ENCODE measurements at regions not wholly inside any gene's neighbourhood (a gene's known extent, or its start where the extent isn't known, plus 50 kb on each side); places are given as distances from the start of the nearest gene placed in this dataset.

- Histone ChIP-seq H4K20me1 (ENCODE audit: insufficient read depth, low read length) (no peaks in the 10 kb centered on the region), H2AFZ (ENCODE audit: low read length) (no peak overlapping the region), H3K4me2 (ENCODE audit: low read length) (no peak overlapping the region), H3K79me2 (ENCODE audit: insufficient read depth, low read depth, low read length) (no peaks in the 10 kb centered on the region), H3K4me3 (ENCODE audit: low read depth, low read length, poor library complexity, severe bottlenecking) (no peak overlapping the region), H3K9me3 (ENCODE audit: low read length) (no peaks in the 10 kb centered on the region), H3K9me2 (ENCODE audit: insufficient read depth, low read length) (no peaks in the 10 kb centered on the region), H3K27ac (ENCODE audit: low read depth, low read length, poor library complexity, severe bottlenecking) (no peak overlapping the region), H3K36me3 (ENCODE audit: insufficient read depth, low read length) (no peaks in the 10 kb centered on the region), H3K4me1 (ENCODE audit: insufficient read depth, low read length, poor library complexity, severe bottlenecking) (no peaks in the 10 kb centered on the region)
- ChIA-PET POLR2A (no interaction called here), CTCF (ENCODE audit: unreplicated experiment) (no interaction called here)
- BruUV-seq (replicated peaks) = no TSS peak
- DNase-seq (ENCODE audit: low spot score) = no peak
- no peak for TF ChIP-seq EZH2phosphoT487 (IDR thresholded peaks at IDR 0.05; ENCODE audit: borderline replicate concordance, low read depth, low read length)
- TF ChIP-seq, protein P1, sequence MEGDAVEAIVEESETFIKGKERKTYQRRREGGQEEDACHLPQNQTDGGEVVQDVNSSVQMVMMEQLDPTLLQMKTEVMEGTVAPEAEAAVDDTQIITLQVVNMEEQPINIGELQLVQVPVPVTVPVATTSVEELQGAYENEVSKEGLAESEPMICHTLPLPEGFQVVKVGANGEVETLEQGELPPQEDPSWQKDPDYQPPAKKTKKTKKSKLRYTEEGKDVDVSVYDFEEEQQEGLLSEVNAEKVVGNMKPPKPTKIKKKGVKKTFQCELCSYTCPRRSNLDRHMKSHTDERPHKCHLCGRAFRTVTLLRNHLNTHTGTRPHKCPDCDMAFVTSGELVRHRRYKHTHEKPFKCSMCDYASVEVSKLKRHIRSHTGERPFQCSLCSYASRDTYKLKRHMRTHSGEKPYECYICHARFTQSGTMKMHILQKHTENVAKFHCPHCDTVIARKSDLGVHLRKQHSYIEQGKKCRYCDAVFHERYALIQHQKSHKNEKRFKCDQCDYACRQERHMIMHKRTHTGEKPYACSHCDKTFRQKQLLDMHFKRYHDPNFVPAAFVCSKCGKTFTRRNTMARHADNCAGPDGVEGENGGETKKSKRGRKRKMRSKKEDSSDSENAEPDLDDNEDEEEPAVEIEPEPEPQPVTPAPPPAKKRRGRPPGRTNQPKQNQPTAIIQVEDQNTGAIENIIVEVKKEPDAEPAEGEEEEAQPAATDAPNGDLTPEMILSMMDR (conservative IDR thresholded peaks at IDR 0.05; ENCODE audit: low read length) = no peak
- intact Hi-C loops (cut with micrococcal nuclease; ENCODE audit: unreplicated experiment) = no loop called here
Observed at GRCh38 chr10:20515654-20516053, 381.5 kb downstream of the NEBL start.

GRCh38 chr10:20512631-20513030 is 384.5 kb downstream of the NEBL start:
- H4K20me1 ChIP-seq (ENCODE audit: insufficient read depth, low read length) = no peaks in the 10 kb centered on the region
- POLR2A ChIA-PET = interaction anchor here (0.5 to 0.6 kb wide), 2 partner anchors 272 to 518 kb away, joined by 3 to 4 read pairs; no protein-coding TSS in a partner anchor

GRCh38 chr10:20508921-20509320 is 388.2 kb downstream of the NEBL start:
- Histone ChIP-seq H3K27ac (ENCODE audit: low read depth, low read length, poor library complexity, severe bottlenecking) (no peak overlapping the region), H2AFZ (ENCODE audit: low read length) (no peak overlapping the region), H3K9me2 (ENCODE audit: insufficient read depth, low read length) (no peaks in the 10 kb centered on the region), H3K4me3 (ENCODE audit: low read depth, low read length, poor library complexity, severe bottlenecking) (no peak overlapping the region), H3K4me1 (ENCODE audit: insufficient read depth, low read length, poor library complexity, severe bottlenecking) (no peaks in the 10 kb centered on the region), H3K36me3 (ENCODE audit: insufficient read depth, low read length) (no peaks in the 10 kb centered on the region), H3K9me3 (ENCODE audit: low read length) (no peaks in the 10 kb centered on the region), H4K20me1 (ENCODE audit: insufficient read depth, low read length) (no peaks in the 10 kb centered on the region), H3K4me2 (ENCODE audit: low read length) (no peak overlapping the region), H3K79me2 (ENCODE audit: insufficient read depth, low read depth, low read length) (no peaks in the 10 kb centered on the region)
- ChIA-PET POLR2A (interaction anchor here (0.6 kb wide), 1 partner anchor 199 kb away, joined by 3 read pairs; no protein-coding TSS in a partner anchor), CTCF (ENCODE audit: unreplicated experiment) (no interaction called here)
- DNase-seq (ENCODE audit: low spot score) = no peak
- BruUV-seq (replicated peaks) = no TSS peak
- no peak for TF ChIP-seq EZH2phosphoT487 (IDR thresholded peaks at IDR 0.05; ENCODE audit: borderline replicate concordance, low read depth, low read length)
- TF ChIP-seq, protein P1 (conservative IDR thresholded peaks at IDR 0.05; ENCODE audit: low read length) = no peak
- intact Hi-C loops (cut with micrococcal nuclease; ENCODE audit: unreplicated experiment) = no loop called here

More at GRCh38 chr10:20512631-20513030, 384.5 kb downstream of the NEBL start:
- intact Hi-C loops (cut with micrococcal nuclease; ENCODE audit: unreplicated experiment) = no loop called here
- no peaks in the 10 kb centered on the region for H3K79me2 ChIP-seq (ENCODE audit: insufficient read depth, low read depth, low read length)
- H3K9me3 ChIP-seq (ENCODE audit: low read length) = no peaks in the 10 kb centered on the region
- no TSS peak for BruUV-seq (replicated peaks)
- no peak overlapping the region for H2AFZ ChIP-seq (ENCODE audit: low read length)
- H3K9me2 ChIP-seq (ENCODE audit: insufficient read depth, low read length) = no peaks in the 10 kb centered on the region
- H3K4me2 ChIP-seq (ENCODE audit: low read length) = no peak overlapping the region
- TF ChIP-seq, protein P1 (conservative IDR thresholded peaks at IDR 0.05; ENCODE audit: low read length) = no peak
- no peak for TF ChIP-seq EZH2phosphoT487 (IDR thresholded peaks at IDR 0.05; ENCODE audit: borderline replicate concordance, low read depth, low read length)
- CTCF ChIA-PET (ENCODE audit: unreplicated experiment) = no interaction called here
- no peak overlapping the region for H3K27ac ChIP-seq (ENCODE audit: low read depth, low read length, poor library complexity, severe bottlenecking)
- no peaks in the 10 kb centered on the region for H3K4me1 ChIP-seq (ENCODE audit: insufficient read depth, low read length, poor library complexity, severe bottlenecking)
- no peak overlapping the region for H3K4me3 ChIP-seq (ENCODE audit: low read depth, low read length, poor library complexity, severe bottlenecking)
- no peak for DNase-seq (ENCODE audit: low spot score)
- no peaks in the 10 kb centered on the region for H3K36me3 ChIP-seq (ENCODE audit: insufficient read depth, low read length)
